Ascending aorta (tissue), 2 donors: ENCODE measurements at regions not wholly inside any gene's neighbourhood (a gene's known extent, or its start where the extent isn't known, plus 50 kb on each side); places are given as distances from the start of the nearest gene placed in this dataset.

Source experiments
- DNase-seq, 2 donors: peaks; one replicate each; pipeline ENCODE4 v3.0.0-alpha.2; 2019; ENCODE audit warnings: low spot score in 2 of 2
- H3K27ac ChIP-seq, 2 donors: fragments of 200-600 bp; sonication (generic); one replicate each; pipeline ENCODE4 v1.5.1; 2016 to 2017; ENCODE audit warnings: mild to moderate bottlenecking in 1 of 2
- H3K27me3 ChIP-seq: fragments of 200-600 bp; sonication (generic); one replicate; pipeline ENCODE4 v1.5.1; 2017
- H3K36me3 ChIP-seq, 2 donors: fragments of 200-600 bp; sonication (generic); one replicate each; pipeline ENCODE4 v1.5.1; 2016
- H3K4me1 ChIP-seq, 2 donors: fragments of 200-600 bp; sonication (generic); one replicate each; pipeline ENCODE4 v1.5.1; 2016 to 2017; ENCODE audit warnings: mild to moderate bottlenecking in 1 of 2
- H3K4me3 ChIP-seq, 2 donors: fragments of 200-600 bp; sonication (generic); one replicate each; pipeline ENCODE4 v1.5.1; 2016 to 2017; ENCODE audit warnings: mild to moderate bottlenecking in 1 of 2
- H3K9me3 ChIP-seq, 2 donors: fragments of 200-600 bp; sonication (generic); one replicate each; pipeline ENCODE4 v1.5.1; 2016
- intact Hi-C: fragments of 100-400 bp; cut with DNase I; formaldehyde crosslinking; loops from one replicate; pipeline ENCODE4 v1.15.1; 2023
- TF ChIP-seq, protein P1 (sequence below), 3 experiments: fragments of 200-600 bp in 2 of 3; fragments of 450-650 bp in 1 of 3; sonication (generic) in 2 of 3; IDR thresholded peaks; one replicate each; pipeline ENCODE4 v1.5.1; 2016 to 2019; ENCODE audit warnings: antibody characterized with exemption in 3 of 3, mild to moderate bottlenecking in 1 of 3, moderate library complexity in 1 of 3

DNA sequence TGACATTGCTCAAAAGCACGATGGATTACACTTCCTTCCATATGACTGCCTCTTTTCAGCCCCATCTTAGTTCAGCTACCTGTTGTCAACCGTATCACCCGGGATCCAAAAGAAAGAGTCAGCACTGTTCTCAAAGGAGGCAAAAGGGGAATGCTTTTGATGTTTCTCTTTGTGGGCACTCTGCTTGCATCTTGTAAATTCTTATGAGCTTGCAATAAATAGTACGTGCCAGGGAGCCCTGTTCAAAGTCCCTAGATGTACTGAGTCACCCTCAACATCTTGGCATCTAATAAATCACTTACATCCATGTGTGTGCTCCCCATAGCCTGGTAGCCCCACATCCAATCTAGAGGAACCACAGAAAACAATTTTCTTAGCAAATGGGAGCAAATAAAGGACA lies 256.9 kb downstream of the SUCLG1 start:
- H3K27me3 ChIP-seq = no peaks in the 10 kb centered on the region
- intact Hi-C loops = no loop called here
- H3K27ac ChIP-seq = no peak overlapping the region
- TF ChIP-seq, protein P1, sequence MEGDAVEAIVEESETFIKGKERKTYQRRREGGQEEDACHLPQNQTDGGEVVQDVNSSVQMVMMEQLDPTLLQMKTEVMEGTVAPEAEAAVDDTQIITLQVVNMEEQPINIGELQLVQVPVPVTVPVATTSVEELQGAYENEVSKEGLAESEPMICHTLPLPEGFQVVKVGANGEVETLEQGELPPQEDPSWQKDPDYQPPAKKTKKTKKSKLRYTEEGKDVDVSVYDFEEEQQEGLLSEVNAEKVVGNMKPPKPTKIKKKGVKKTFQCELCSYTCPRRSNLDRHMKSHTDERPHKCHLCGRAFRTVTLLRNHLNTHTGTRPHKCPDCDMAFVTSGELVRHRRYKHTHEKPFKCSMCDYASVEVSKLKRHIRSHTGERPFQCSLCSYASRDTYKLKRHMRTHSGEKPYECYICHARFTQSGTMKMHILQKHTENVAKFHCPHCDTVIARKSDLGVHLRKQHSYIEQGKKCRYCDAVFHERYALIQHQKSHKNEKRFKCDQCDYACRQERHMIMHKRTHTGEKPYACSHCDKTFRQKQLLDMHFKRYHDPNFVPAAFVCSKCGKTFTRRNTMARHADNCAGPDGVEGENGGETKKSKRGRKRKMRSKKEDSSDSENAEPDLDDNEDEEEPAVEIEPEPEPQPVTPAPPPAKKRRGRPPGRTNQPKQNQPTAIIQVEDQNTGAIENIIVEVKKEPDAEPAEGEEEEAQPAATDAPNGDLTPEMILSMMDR (IDR thresholded peaks at IDR 0.05) = no peak
- no peaks in the 10 kb centered on the region for H3K4me1 ChIP-seq
- H3K4me3 ChIP-seq = no peak overlapping the region
- no peak for DNase-seq
- no peaks in the 10 kb centered on the region for H3K36me3 ChIP-seq
- H3K9me3 ChIP-seq = no peaks in the 10 kb centered on the region

DNA sequence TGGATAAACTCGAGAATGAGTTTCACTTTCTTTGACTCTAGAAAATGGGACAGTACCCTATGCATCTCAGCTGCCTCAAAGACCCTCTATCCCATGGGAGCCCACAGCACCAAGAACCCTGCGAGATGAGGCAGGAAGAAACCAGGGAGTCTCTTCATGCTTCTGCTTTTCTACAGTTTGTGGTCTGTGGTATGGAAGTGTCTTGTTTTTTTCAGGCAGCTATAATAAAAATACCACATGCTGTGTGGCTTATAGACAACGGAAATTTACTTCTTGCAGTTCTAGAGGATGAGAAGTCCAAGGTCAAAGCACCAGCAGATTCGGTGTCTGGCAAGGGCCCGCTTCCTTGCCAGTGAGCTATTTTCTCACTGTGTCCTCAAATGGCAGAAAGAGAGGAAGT lies 257.9 kb downstream of the SUCLG1 start:
- intact Hi-C loops = no loop called here
- no peak for DNase-seq

DNA sequence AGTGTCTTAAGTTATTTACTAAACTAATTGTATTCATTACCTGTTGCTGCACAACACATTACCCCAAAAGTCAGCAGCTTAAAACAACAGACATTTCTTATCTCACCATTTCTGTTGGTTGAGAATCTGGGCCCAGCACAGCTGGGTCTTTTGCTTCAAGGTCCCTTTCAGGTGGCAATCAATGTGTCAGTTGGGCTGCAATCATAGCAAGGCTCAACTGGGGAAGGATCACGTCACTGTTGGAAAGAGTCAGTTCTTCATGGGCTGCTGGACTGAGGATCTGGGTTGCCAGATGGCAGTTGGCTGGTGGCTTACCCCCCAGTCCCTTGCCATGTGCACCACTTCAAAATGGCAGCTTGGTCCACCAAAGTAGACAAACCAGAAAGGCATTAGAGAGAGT lies 261.2 kb downstream of the SUCLG1 start:
- no peaks in the 10 kb centered on the region for H3K9me3 ChIP-seq

More for the DNA sequence above, 257.9 kb downstream of the SUCLG1 start:
- Histone ChIP-seq H3K27ac (no peak overlapping the region), H3K36me3 (no peaks in the 10 kb centered on the region), H3K27me3 (no peaks in the 10 kb centered on the region), H3K4me1 (no peaks in the 10 kb centered on the region), H3K9me3 (no peaks in the 10 kb centered on the region), H3K4me3 (no peak overlapping the region)
- TF ChIP-seq, protein P1 (IDR thresholded peaks at IDR 0.05) = no peak

DNA sequence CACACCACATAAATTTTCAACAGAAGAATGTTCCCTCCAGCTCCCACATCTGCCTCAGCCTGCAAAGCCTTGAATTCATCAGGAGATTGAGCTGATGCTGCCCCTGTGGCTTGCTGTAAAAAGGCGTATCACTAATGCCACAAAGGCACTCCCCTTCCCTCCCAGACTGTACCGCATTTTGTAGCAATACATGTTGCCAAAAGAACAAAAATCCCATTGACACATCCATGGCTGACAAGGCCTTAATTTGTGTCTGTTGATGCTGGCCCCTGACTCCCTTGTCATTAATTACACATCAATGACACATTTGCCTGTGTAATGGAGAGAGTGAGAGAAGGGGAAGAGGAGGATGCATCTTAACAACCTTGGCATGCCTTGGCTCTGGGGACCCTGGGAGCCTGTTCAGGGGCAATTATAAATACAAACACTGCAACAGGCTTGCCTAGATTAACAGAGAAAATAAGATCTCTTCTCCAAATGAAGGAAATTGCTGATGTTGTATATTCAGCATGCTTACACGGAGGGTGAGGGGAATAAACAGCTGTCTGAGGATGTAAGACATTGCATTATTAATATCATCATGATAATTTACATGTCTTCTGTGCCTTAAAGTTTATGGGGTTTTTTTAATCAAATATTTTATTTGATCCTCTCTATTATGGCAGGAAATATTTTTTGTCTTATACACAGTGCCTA lies 264.0 kb downstream of the SUCLG1 start:
- H3K27me3 ChIP-seq = no peaks in the 10 kb centered on the region
- DNase-seq = no peak

More for the DNA sequence above, 261.2 kb downstream of the SUCLG1 start:
- Histone ChIP-seq H3K4me3 (no peak overlapping the region), H3K27ac (no peak overlapping the region), H3K4me1 (no peaks in the 10 kb centered on the region), H3K36me3 (no peaks in the 10 kb centered on the region), H3K27me3 (no peaks in the 10 kb centered on the region)
- DNase-seq = no peak
- intact Hi-C loops = no loop called here
- TF ChIP-seq, protein P1 (IDR thresholded peaks at IDR 0.05) = no peak

DNA sequence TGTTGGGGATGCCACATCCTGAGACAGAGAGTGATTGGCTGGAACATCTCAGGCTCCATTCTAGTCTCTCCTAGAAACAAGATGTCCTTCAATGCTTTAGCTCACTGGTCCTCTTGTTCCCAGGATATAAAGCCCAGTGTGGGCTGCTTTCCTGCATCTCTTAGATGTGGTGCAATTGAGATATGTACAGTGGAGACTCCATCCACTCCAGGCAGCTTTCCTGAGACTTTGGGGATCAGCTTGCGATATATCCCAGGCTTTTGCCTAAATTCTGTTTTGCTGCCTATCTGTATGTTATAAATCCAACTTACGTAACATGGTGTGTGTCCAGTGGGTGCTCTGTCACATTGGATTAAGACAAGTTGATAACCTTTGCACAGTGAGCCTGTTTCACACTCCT lies 264.9 kb downstream of the SUCLG1 start:
- Histone ChIP-seq H3K36me3 (no peaks in the 10 kb centered on the region), H3K4me1 (no peaks in the 10 kb centered on the region), H3K27ac (no peak overlapping the region), H3K4me3 (no peak overlapping the region), H3K27me3 (no peaks in the 10 kb centered on the region), H3K9me3 (no peaks in the 10 kb centered on the region)
- no peak for DNase-seq
- intact Hi-C loops = no loop called here
- TF ChIP-seq, protein P1 (IDR thresholded peaks at IDR 0.05) = no peak

More for the DNA sequence above, 264.0 kb downstream of the SUCLG1 start:
- intact Hi-C loops = no loop called here
- Histone ChIP-seq H3K4me3 (no peak overlapping the region), H3K36me3 (no peaks in the 10 kb centered on the region), H3K9me3 (no peaks in the 10 kb centered on the region), H3K4me1 (no peaks in the 10 kb centered on the region), H3K27ac (no peak overlapping the region)
- TF ChIP-seq, protein P1 (IDR thresholded peaks at IDR 0.05) = no peak
